ENCODE measurements at regions not wholly inside any gene's neighbourhood (a gene's known extent, or its start where the extent isn't known, plus 50 kb on each side); places are given as distances from the start of the nearest gene placed in this dataset.

DNA sequence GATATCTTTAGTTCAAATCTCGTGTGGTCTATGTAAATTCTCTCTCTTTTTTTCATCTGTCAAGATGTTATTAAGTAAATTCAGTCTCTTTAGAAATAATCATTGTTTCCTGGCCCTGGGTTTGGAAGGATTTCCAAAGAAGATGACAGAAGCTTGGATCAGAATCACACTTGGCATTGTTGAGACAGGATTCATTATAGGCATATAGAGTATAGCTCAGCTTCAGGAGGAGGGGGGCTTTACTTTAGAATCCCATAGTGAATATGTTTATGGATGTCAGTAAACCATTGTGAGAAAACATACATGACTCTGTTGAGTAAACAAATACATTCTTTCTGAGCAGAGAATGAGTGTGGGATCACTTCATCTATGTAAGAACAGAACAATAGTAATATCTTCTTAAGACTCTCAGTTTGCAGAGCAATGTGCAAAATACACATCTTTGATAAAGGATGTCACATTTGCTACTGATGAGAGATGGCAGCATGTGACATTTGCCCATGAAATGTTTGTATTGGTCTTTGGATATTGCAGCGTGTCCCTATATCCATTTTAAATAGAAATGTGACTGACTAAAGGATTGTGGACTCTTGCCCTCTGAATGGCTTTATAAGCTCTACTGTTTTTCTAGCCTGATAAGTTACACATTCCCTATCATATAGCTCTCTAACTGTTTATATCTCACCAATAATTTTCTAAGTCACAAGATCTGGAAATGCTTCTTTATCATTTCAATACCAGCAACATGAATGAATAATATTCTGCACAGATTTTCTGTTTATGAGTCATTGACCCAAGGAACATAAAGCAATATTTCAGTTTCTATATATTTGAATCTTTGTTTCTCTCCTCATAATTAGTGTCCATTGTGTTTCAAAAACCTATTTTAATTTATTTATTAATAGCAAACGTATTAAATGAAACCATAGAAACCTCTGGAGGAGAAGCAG lies 95.6 kb upstream of the THRB start:
- H3K27ac ChIP-seq (ENCODE audit: low read length): no peak overlapping the region
- no peak for TF ChIP-seq EZH2 (optimal IDR thresholded peaks at IDR 0.05; ENCODE audit: low read depth, low read length)
- no peaks in the 10 kb centered on the region for H3K36me3 ChIP-seq (replicated peaks; ENCODE audit: insufficient read depth, low read length)
- no peak overlapping the region for H3K9ac ChIP-seq (ENCODE audit: low read length)
- no peaks in the 10 kb centered on the region for H3K9me2 ChIP-seq (replicated peaks; ENCODE audit: insufficient read depth, low read length)
- no peak overlapping the region for H2AFZ ChIP-seq (ENCODE audit: low read length)
- no peak overlapping the region for H3K4me3 ChIP-seq (ENCODE audit: low read length)
- H4K20me1 ChIP-seq (ENCODE audit: insufficient read depth, low read length): no peaks in the 10 kb centered on the region
- H3F3A ChIP-seq (ENCODE audit: insufficient read depth, low read length): no peaks in the 10 kb centered on the region
- no peaks in the 10 kb centered on the region for H3K27me3 ChIP-seq (replicated peaks; ENCODE audit: insufficient read depth, low read length)
- no peaks in the 10 kb centered on the region for H3K79me2 ChIP-seq (ENCODE audit: low read length)
- no peaks in the 10 kb centered on the region for H3K4me1 ChIP-seq (ENCODE audit: low read length)
- H3K9me3 ChIP-seq (replicated peaks; ENCODE audit: insufficient read depth, low read length): no peaks in the 10 kb centered on the region
- no peak for DNase-seq
- no peak overlapping the region for H3K4me2 ChIP-seq (ENCODE audit: low read depth, low read length)

DNA sequence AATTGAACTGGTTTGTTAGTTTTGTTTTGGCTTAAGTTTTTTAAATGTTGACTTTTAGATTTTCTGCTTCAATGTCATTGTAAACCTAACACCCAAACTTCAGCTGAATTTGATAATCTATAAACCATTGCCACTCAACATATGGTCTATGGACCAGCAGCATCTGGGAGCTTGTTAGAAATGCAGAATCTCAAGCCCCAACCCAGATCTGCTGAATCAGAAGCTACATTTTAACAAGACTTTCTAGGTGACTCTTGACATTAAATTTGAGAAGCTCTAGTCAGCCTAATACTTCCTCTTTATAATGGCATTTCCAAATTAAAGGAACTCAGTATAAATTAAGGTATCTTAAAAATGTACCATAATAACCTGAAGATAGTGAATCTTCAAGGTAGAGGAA lies 96.5 kb upstream of the THRB start:
- H3K9ac ChIP-seq (ENCODE audit: low read length): no peak overlapping the region
- H3K4me1 ChIP-seq (ENCODE audit: low read length): no peaks in the 10 kb centered on the region
- H3K27ac ChIP-seq (ENCODE audit: low read length): no peak overlapping the region
- H3F3A ChIP-seq (ENCODE audit: insufficient read depth, low read length): no peaks in the 10 kb centered on the region
- no peaks in the 10 kb centered on the region for H3K9me2 ChIP-seq (replicated peaks; ENCODE audit: insufficient read depth, low read length)
- H3K4me2 ChIP-seq (ENCODE audit: low read depth, low read length): no peak overlapping the region
- H2AFZ ChIP-seq (ENCODE audit: low read length): no peak overlapping the region
- no peak overlapping the region; the same call in 1 of the 2 replicates for H3K4me3 ChIP-seq (ENCODE audit: low read length)
- no peaks in the 10 kb centered on the region for H3K9me3 ChIP-seq (replicated peaks; ENCODE audit: insufficient read depth, low read length)
- H3K27me3 ChIP-seq (replicated peaks; ENCODE audit: insufficient read depth, low read length): no peaks in the 10 kb centered on the region
- no peak for TF ChIP-seq EZH2phosphoT487 (IDR thresholded peaks at IDR 0.05; ENCODE audit: low read length)
- TF ChIP-seq CTCF (IDR thresholded peaks at IDR 0.05; ENCODE audit: low read length): no peak
- TF ChIP-seq EZH2 (optimal IDR thresholded peaks at IDR 0.05; ENCODE audit: low read depth, low read length): no peak
- H3K79me2 ChIP-seq (ENCODE audit: low read length): no peaks in the 10 kb centered on the region
- no peak for DNase-seq
- H3K36me3 ChIP-seq (replicated peaks; ENCODE audit: insufficient read depth, low read length): no peaks in the 10 kb centered on the region
- no peaks in the 10 kb centered on the region for H4K20me1 ChIP-seq (ENCODE audit: insufficient read depth, low read length)

DNA sequence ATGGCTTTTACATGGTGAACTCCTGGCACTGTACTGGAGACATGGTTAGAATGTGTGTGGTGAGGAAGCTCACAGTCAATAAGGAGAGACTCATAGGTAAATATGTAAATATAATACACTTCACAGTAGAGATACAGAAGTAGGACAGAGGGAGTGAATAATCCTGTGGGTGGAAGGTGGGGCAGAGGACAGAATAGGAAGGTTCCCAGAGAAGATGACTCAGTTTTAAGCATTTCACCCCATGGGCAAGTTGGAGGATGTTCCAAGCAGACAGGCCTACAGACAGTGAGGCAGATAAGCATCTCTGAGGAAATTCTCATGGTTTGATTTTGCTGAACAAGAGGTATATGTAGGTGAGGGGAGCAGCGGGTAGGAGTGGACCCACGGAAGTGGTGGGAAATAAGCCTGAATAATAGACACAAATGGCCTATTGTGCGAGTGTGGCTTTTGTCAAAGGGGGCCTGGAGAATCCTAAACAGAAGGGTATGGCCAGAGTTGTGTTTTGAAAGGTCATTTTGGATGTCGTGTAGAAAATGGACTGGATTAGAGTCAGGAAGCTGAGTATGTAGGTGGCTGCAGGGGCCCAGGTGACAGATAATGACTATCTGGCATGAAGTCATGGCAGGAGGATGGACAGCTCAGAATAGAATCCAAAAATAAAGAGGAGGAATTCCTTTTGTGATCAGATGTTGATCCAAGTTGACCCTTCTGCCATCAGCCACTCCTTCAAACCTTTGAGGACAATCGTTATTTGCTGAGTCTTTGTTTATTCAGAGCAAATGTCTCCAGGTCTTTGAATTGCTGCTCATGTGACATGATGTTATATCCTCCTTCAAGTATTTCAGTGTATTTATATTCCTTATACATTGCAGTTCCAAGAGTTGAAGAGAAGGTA lies 97.3 kb upstream of the THRB start:
- Histone ChIP-seq H3K4me3 (ENCODE audit: low read length) (no peak overlapping the region; the same call in 1 of the 2 replicates), H3K79me2 (ENCODE audit: low read length) (no peaks in the 10 kb centered on the region), H3K27ac (ENCODE audit: low read length) (no peak overlapping the region), H3K4me1 (ENCODE audit: low read length) (no peaks in the 10 kb centered on the region), H2AFZ (ENCODE audit: low read length) (no peak overlapping the region), H4K20me1 (ENCODE audit: insufficient read depth, low read length) (no peaks in the 10 kb centered on the region), H3K9me3 (replicated peaks; ENCODE audit: insufficient read depth, low read length) (no peaks in the 10 kb centered on the region), H3K36me3 (replicated peaks; ENCODE audit: insufficient read depth, low read length) (no peaks in the 10 kb centered on the region), H3K27me3 (replicated peaks; ENCODE audit: insufficient read depth, low read length) (no peaks in the 10 kb centered on the region), H3K9ac (ENCODE audit: low read length) (no peak overlapping the region), H3F3A (ENCODE audit: insufficient read depth, low read length) (no peaks in the 10 kb centered on the region), H3K4me2 (ENCODE audit: low read depth, low read length) (no peak overlapping the region), H3K9me2 (replicated peaks; ENCODE audit: insufficient read depth, low read length) (no peaks in the 10 kb centered on the region)
- DNase-seq: no peak
- TF ChIP-seq EZH2phosphoT487 (IDR thresholded peaks at IDR 0.05; ENCODE audit: low read length): no peak
- TF ChIP-seq EZH2 (optimal IDR thresholded peaks at IDR 0.05; ENCODE audit: low read depth, low read length): no peak
- no peak for TF ChIP-seq CTCF (IDR thresholded peaks at IDR 0.05; ENCODE audit: low read length)
